Sigmoid colon (tissue), 4 donors: ENCODE measurements at regions not wholly inside any gene's neighbourhood (a gene's known extent, or its start where the extent isn't known, plus 50 kb on each side); places are given as distances from the start of the nearest gene placed in this dataset.

Experiments
- EP300 ChIP-seq, 4 donors: sonication (generic); formaldehyde crosslinking; IDR thresholded peaks; one replicate each; pipeline ENCODE4 v1.6.1; 2017; ENCODE audit warnings: antibody characterized with exemption in 4 of 4
- POLR2A ChIP-seq, 2 donors: fragments of 450-650 bp; IDR thresholded peaks; one replicate each; pipeline ENCODE4 v1.6.1; 2016; ENCODE audit warnings: antibody characterized with exemption in 2 of 2, mild to moderate bottlenecking in 2 of 2, moderate library complexity in 2 of 2
- TF ChIP-seq, protein P1 (sequence below), 4 experiments: fragments of 450-650 bp in 3 of 4; fragments of 200-600 bp in 1 of 4; IDR thresholded peaks; one replicate each; pipeline ENCODE4 v1.5.1; 2016 to 2019; ENCODE audit warnings: antibody characterized with exemption in 4 of 4, mild to moderate bottlenecking in 3 of 4, moderate library complexity in 2 of 4

- TF ChIP-seq, protein P1, sequence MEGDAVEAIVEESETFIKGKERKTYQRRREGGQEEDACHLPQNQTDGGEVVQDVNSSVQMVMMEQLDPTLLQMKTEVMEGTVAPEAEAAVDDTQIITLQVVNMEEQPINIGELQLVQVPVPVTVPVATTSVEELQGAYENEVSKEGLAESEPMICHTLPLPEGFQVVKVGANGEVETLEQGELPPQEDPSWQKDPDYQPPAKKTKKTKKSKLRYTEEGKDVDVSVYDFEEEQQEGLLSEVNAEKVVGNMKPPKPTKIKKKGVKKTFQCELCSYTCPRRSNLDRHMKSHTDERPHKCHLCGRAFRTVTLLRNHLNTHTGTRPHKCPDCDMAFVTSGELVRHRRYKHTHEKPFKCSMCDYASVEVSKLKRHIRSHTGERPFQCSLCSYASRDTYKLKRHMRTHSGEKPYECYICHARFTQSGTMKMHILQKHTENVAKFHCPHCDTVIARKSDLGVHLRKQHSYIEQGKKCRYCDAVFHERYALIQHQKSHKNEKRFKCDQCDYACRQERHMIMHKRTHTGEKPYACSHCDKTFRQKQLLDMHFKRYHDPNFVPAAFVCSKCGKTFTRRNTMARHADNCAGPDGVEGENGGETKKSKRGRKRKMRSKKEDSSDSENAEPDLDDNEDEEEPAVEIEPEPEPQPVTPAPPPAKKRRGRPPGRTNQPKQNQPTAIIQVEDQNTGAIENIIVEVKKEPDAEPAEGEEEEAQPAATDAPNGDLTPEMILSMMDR (IDR thresholded peaks at IDR 0.05): no peak
- TF ChIP-seq POLR2A (IDR thresholded peaks at IDR 0.05): no peak
- TF ChIP-seq EP300 (IDR thresholded peaks at IDR 0.05): no peak
Measured at GRCh38 chr7:47031786-47032535, 550.0 kb downstream of the TNS3 start.
